ENCODE measurements at regions not wholly inside any gene's neighbourhood (a gene's known extent, or its start where the extent isn't known, plus 50 kb on each side); places are given as distances from the start of the nearest gene placed in this dataset.

DNA sequence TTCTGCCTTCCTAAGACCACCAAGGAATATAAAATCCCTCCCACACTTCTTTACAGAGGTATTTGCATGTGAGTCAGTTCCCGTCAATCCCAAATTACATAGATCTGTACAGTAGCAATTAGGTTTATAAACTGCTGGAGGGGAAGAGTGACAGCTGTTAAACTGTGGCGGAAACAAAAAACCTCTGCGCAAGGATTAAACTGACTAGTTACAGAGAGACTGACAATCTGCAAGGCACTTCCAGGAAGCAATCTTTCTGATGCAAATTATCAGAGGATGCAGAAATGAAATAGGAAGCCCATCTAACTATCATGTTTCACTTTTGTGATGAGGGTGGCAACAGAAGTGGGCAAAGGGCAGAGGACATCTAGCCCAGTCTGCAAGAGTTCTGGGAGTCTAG is 150.4 kb downstream of the RTP4 start:
- no peak for TF ChIP-seq POLR2AphosphoS5 (IDR thresholded peaks at IDR 0.05)
- TF ChIP-seq, protein P1, sequence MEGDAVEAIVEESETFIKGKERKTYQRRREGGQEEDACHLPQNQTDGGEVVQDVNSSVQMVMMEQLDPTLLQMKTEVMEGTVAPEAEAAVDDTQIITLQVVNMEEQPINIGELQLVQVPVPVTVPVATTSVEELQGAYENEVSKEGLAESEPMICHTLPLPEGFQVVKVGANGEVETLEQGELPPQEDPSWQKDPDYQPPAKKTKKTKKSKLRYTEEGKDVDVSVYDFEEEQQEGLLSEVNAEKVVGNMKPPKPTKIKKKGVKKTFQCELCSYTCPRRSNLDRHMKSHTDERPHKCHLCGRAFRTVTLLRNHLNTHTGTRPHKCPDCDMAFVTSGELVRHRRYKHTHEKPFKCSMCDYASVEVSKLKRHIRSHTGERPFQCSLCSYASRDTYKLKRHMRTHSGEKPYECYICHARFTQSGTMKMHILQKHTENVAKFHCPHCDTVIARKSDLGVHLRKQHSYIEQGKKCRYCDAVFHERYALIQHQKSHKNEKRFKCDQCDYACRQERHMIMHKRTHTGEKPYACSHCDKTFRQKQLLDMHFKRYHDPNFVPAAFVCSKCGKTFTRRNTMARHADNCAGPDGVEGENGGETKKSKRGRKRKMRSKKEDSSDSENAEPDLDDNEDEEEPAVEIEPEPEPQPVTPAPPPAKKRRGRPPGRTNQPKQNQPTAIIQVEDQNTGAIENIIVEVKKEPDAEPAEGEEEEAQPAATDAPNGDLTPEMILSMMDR (IDR thresholded peaks at IDR 0.05): no peak
- no peaks in the 10 kb centered on the region for H3K4me1 ChIP-seq
- no peaks in the 10 kb centered on the region for H3K27me3 ChIP-seq
- no peaks in the 10 kb centered on the region for H3K9me3 ChIP-seq
- no peak for DNase-seq (ENCODE audit: low spot score in 2 of 2)
- no peaks in the 10 kb centered on the region for H3K36me3 ChIP-seq
- intact Hi-C loops (cut with DNase I; ENCODE audit: low total_unique reads): no loop called here
- no peak overlapping the region for H3K27ac ChIP-seq
- H3K4me3 ChIP-seq: no peak overlapping the region

DNA sequence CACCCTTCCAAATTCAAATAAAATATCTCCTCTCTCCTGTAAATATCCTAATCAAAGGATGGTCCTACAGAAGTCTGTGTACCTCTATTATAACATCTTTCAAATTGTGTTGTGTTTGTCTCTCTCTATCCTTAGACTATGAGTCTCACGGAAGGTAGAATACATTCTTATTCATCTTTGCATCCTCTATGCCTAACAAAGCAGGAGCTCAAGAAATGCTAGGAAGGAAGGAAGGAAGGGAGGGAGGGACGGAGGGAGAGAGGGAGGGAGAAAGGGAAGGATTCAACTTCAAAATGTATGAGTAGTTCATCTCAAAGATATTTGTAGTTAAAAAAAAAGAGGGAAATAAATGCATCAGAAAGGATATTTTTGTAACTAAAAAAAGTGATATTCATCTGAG is 150.0 kb downstream of the RTP4 start:
- intact Hi-C loops (cut with DNase I; ENCODE audit: low total_unique reads): no loop called here
- no peak overlapping the region for H3K4me3 ChIP-seq
- no peaks in the 10 kb centered on the region for H3K36me3 ChIP-seq
- TF ChIP-seq POLR2AphosphoS5 (IDR thresholded peaks at IDR 0.05) (no peak), POLR2A (IDR thresholded peaks at IDR 0.05) (no peak)
- TF ChIP-seq, protein P1 (IDR thresholded peaks at IDR 0.05): no peak
- no peak overlapping the region for H3K27ac ChIP-seq
- no peaks in the 10 kb centered on the region for H3K27me3 ChIP-seq
- H3K9me3 ChIP-seq: no peaks in the 10 kb centered on the region
- no peak for DNase-seq (ENCODE audit: low spot score in 2 of 2)
- no peaks in the 10 kb centered on the region for H3K4me1 ChIP-seq

DNA sequence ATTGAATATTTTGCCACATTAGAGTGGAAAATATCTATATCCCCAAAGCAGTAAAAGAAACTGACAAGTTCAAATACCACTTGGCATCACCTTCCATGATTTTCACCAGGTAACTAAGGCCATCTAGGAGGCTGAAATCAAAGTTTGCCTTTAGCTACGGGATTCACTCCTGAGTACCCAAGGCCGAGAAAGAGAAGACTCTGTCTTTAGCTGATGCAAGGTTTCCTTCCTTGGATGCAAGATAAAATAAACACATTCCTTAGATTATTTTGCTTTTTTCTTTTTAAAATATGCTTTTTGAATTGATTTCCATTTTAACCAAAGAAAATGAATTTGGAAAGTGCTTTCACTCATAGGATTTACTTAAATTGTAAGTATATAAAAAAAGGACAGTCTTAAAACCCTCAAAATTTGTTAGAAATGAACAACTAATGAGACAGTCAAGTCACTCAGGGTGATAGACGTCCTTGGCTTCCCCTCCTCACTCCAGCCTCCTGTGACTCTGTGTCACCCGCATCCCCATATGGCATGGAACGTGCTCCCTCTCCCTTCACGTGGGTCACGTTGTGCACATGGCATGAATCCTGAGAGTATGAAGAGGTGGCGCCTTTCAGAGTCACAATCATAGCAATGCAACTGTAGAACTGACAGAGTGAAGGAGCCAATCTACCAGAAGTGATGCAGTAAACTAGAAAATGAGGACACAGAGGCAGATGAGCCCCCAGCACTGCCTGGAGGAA is 148.4 kb downstream of the RTP4 start:
- Histone ChIP-seq H3K4me3 (no peak overlapping the region), H3K36me3 (no peaks in the 10 kb centered on the region), H3K27ac (no peak overlapping the region), H3K4me1 (no peaks in the 10 kb centered on the region), H3K9me3 (peaks cover 0 to 4% of the 10 kb centered on the region in 2 donors), H3K27me3 (no peaks in the 10 kb centered on the region)
- DNase-seq (ENCODE audit: low spot score in 2 of 2): no peak
- TF ChIP-seq POLR2AphosphoS5 (IDR thresholded peaks at IDR 0.05) (no peak), POLR2A (IDR thresholded peaks at IDR 0.05) (no peak)
- TF ChIP-seq, protein P1 (IDR thresholded peaks at IDR 0.05): no peak
- intact Hi-C loops (cut with DNase I; ENCODE audit: low total_unique reads): no loop called here

DNA sequence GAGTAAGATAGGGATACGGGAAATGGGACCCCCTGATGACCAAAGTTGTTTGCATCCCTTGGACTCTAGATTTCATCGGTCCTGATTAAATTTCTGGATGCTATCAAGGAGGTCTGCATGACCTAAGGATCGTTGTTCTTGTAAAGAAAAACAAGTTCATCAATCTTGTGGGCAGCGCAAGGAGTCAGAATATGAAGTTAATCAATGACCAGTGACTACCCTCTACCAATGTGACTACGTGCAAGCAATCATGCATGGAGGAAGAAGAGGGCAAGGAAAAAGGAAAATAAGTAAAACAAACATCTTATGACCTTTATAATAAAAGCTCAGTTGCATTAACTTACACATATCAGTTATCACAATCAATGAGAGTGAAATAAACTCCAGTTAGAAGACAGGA is 139.7 kb downstream of the RTP4 start:
- H3K36me3 ChIP-seq: no peaks in the 10 kb centered on the region
- intact Hi-C loops (cut with DNase I; ENCODE audit: low total_unique reads): no loop called here
- TF ChIP-seq, protein P1 (IDR thresholded peaks at IDR 0.05): no peak
- TF ChIP-seq POLR2A (IDR thresholded peaks at IDR 0.05) (no peak), POLR2AphosphoS5 (IDR thresholded peaks at IDR 0.05) (no peak)
- H3K4me3 ChIP-seq: no peak overlapping the region
- no peaks in the 10 kb centered on the region for H3K4me1 ChIP-seq
- peaks cover 0 to 4% of the 10 kb centered on the region in 2 donors for H3K9me3 ChIP-seq
- H3K27ac ChIP-seq: no peak overlapping the region
- no peaks in the 10 kb centered on the region for H3K27me3 ChIP-seq
- no peak for DNase-seq (ENCODE audit: low spot score in 2 of 2)

DNA sequence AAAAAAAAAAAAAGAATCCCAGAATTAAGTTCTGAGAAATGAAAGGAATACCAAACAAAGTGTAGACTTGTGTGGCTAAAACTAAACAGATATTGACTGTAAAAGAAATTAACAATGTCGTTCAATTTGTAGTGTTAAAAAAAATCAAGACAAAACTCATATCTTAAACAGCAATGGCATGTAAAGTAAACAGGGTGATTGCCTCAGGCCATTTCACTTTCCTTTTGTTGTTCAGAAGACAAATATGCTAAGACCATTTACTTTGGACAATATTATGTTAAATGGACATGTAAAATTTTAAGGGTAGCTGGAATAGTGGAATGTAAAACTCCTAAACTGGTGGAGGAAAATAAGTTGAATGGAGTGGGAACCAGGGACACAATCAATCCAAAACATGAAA is 139.1 kb downstream of the RTP4 start:
- H3K36me3 ChIP-seq: no peaks in the 10 kb centered on the region
- TF ChIP-seq POLR2A (IDR thresholded peaks at IDR 0.05): no peak
- TF ChIP-seq, protein P1 (IDR thresholded peaks at IDR 0.05): no peak
- no peak for TF ChIP-seq POLR2AphosphoS5 (IDR thresholded peaks at IDR 0.05)

More for the DNA sequence above, 139.1 kb downstream of the RTP4 start:
- Histone ChIP-seq H3K4me1 (no peaks in the 10 kb centered on the region), H3K9me3 (no peaks in the 10 kb centered on the region), H3K4me3 (no peak overlapping the region), H3K27ac (no peak overlapping the region), H3K27me3 (no peaks in the 10 kb centered on the region)
- no peak for DNase-seq (ENCODE audit: low spot score in 2 of 2)
- intact Hi-C loops (cut with DNase I; ENCODE audit: low total_unique reads): no loop called here
